GM21825 (cell line): ENCODE measurements at regions not wholly inside any gene's neighbourhood (a gene's known extent, or its start where the extent isn't known, plus 50 kb on each side); places are given as distances from the start of the nearest gene placed in this dataset.
"Not testable (repeated sequence)": the region's sequence is repeated elsewhere in the genome, so short reads cannot be mapped to it uniquely, and the experiment has no call there.

ENCODE experiments used
- ATAC-seq: cut with Tn5 transposase; IDR thresholded peaks from one replicate; pipeline ENCODE4 v1.9.1; 2021; ENCODE audit warnings: mild to moderate bottlenecking, moderate library complexity; ENCODE audit not compliant: unreplicated experiment

GRCh38 chr14:106257569-106257994 is 731.2 kb downstream of the TMEM121 start:
- ATAC-seq, result not testable (repeated sequence)

GRCh38 chr14:106268013-106268727 is 741.8 kb downstream of the TMEM121 start:
- no peak for ATAC-seq

DNA sequence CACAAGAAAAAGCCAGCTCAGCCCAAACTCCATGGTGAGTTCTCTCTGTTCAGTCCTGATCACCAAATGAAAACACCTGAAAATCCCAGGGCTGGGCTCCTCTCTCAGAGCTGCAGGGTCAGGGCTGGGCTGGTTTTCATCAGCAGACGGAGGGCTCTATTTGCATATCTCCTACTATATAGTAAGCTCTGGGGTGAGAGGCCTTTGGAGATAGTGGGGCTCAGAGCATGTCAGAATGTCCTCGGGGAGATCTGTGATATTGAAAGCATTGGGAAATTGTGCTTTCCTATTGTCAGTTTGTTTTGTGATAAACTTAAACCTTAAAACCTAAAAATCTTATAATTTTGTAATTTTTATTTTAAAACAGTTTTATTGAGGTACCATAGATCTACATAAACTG is 742.6 kb downstream of the TMEM121 start:
- ATAC-seq, result no peak

DNA sequence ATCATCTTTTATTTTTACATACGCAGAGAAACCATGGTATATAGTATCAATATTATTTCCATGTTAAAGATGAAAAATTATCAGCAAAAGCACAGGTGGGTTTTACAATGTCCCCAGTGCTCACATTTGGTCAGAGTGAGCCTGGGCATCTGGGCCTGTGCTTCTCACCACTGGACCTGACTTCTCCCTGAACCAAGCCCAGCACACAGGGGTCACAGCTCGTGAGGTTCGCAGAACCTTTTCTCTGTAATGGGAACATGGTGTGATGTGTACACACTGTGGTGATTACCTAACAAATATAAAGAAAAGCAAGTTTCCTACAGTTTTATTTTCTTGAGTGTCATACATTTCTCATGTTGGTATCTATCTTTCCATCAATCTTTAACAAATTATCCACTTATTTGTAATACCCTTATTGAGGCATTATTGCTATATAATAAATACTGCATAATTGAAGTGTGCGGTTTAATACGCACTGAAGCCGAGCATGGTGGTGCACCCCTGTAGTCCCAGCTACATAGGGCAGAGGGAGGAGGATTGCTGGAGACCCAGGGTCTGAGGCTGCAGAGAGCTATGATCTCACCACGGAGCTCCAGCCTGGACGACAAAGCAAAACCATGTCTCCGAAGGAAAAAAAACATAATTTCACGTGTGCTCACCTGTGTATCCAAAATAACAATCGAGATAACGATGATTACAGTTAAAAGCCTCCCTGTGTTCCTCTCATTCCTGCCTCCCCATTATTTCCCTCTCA is 743.2 kb downstream of the TMEM121 start:
- ATAC-seq, result no peak

- not testable (repeated sequence) for ATAC-seq
These were observed 744.2 kb downstream of the TMEM121 start for GRCh38 chr14:106270476-106271121.

GRCh38 chr14:106276326-106277267 is 750.2 kb downstream of the TMEM121 start:
- ATAC-seq, result no peak

DNA sequence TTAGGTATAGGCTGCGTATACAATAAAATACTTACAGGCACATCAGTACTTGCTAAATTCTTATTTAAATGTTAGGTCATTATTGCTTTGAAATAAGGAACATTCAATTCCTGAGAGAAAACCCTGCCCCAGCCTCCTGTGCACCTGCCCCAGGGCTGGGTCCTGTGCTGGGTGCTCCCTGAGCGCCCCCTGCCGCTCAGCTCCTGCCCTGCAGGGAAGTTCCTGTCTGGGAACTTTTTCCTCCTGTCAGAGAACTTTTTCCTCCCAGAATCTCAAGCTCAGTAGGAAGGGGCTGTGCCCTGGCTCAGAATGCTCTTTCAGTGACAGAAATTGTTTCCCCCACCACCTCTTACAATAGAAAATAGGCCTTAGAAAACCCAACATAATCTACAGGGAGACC is 751.1 kb downstream of the TMEM121 start:
- no peak for ATAC-seq

DNA sequence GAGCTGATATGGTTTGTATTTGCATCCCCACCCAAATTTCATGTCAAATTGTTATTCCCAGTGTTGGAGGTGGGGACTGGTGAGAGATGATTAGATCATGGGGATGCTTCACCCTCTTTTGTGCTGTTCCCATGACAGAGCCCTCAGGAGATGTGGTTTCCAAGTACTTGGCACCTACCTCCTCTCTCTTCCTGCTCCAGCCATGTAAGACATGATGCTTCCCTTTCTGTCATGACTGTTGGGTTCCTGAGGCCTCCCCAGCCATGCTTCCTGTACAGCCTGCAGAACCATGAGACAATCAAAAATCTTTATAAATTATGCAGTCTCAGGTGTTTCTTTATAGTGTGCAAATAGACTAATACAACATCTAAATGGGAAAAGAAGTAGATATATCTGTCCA is 754.5 kb downstream of the TMEM121 start:
- no peak for ATAC-seq

- no peak for ATAC-seq
These were observed 760.4 kb downstream of the TMEM121 start for GRCh38 chr14:106286697-106287290.

GRCh38 chr14:106287506-106287905 is 761.1 kb downstream of the TMEM121 start:
- no peak for ATAC-seq

DNA sequence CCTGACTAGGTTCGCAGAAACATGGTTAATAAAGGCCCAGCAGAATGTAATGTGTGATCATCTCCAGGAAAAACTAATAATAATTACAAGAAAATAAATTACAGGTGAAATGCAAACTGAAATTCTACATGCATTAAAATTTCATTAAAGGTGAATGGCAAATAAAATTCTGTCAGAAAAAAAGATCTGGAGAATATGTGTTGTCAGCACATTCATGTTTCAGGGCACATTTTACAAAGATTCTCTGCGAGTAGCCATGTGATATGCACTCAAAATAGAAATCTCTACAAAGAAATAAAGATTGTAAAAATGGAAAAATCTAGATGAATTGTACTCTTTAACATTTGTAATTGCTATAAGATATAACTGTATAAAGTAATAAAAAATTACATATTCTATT is 765.2 kb downstream of the TMEM121 start:
- no peak for ATAC-seq

GRCh38 chr14:106294324-106294723 is 767.9 kb downstream of the TMEM121 start:
- no peak for ATAC-seq

GRCh38 chr14:106300951-106301510 is 774.6 kb downstream of the TMEM121 start:
- not testable (repeated sequence) for ATAC-seq

DNA sequence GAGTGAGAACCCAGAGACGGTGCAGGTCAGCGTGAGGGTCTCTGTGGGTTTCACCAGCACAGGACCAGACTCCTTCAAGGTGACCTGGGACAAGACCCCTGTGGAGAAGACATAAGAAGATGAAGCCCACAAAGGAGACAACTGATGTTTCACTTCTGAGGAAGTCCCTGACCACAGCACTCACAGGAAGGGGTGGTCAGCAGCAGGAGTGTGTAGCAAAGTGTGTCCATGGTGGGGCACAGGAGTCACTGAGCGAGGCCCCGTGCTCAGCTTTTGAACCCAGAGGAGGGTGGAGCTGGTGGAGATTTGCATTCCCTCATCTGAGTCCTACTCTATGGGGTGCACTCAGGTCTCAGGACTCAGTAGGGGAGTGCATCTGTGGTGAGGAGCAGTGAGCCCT is 775.2 kb downstream of the TMEM121 start:
- not testable (repeated sequence) for ATAC-seq

- ATAC-seq, result no peak
These were observed 776.3 kb downstream of the TMEM121 start for GRCh38 chr14:106302661-106303060.

DNA sequence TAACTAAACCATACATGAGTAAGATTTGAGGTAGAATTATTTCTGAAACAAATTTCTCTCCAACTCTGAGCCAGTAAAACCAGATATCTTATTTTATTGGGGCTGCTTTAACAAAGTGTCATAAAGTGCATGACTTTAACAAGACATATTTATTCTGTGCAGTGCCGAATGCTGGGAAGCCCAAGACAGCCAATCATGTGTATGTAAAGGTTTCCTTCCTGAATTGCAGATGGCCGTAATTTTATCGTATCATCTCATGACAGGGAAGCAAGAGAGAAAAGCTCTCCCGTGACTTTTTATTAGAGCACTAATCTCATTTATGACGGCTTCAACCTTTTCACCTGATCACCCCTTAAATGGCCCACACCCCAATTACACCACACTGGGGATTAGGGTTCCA is 777.9 kb downstream of the TMEM121 start:
- ATAC-seq, result no peak

GRCh38 chr14:106308839-106309389 is 782.5 kb downstream of the TMEM121 start:
- ATAC-seq, result peak; percentile 80

- ATAC-seq, result peak; percentile 44
These were observed 783.0 kb downstream of the TMEM121 start for GRCh38 chr14:106309423-106309822.

DNA sequence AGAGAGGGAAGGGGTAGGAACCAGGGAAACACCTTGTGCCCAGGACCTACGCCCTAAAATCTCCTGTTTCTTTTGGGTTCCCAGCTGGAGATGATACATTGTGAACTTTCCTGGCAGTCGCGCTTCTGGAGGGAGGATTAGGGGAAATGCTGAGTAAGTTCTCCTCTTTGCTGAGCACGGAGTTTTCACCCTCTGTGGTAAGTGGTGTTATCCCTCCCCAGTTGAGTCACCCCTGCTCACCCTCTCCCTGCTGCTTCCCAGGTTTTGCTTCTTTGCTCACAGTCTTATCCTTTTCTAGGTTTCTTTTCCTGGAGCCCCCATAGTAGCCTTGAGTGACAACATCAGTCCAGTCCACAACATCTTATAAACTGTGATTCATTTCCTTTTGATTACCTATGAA is 789.1 kb downstream of the TMEM121 start:
- ATAC-seq, result no peak

DNA sequence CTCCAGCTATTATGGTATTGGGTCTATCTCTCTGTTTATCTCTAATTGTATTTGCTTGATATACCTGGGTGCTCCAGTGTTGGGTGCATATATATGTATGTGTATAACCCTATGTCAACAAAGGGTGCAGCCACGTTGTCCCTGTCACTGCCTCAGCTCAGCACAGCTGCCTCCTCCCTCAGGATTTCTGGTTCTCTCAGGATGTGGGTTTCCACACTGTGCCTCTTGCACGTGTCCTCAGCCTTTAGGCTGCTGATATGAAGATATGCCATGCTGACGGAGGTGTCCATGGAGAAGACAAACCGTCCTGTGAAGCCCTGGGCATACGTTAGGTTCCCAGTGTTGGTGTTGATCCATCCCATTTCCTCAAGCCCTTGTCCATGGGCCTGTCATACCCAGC is 791.2 kb downstream of the TMEM121 start:
- no peak for ATAC-seq
